Islet of Langerhans (tissue), 1 donor: ENCODE measurements at regions not wholly inside any gene's neighbourhood (a gene's known extent, or its start where the extent isn't known, plus 50 kb on each side); places are given as distances from the start of the nearest gene placed in this dataset.

Source experiments
- FAIRE-seq: peaks from one replicate; lab custom pipeline; 2011; peaks lifted over from hg19 to GRCh38; lab: Jason Lieb, UNC

- FAIRE-seq = no peak
Measured at GRCh38 chr2:144333143-144333555, 186.8 kb downstream of the ZEB2 start.

GRCh38 chr2:144332356-144333142 lies 187.4 kb downstream of the ZEB2 start:
- no peak for FAIRE-seq

- no peak for FAIRE-seq
Measured at GRCh38 chr2:144331674-144332355, 188.1 kb downstream of the ZEB2 start.

GRCh38 chr2:144330951-144331673 lies 188.8 kb downstream of the ZEB2 start:
- no peak for FAIRE-seq

- no peak for FAIRE-seq
Measured at GRCh38 chr2:144329472-144329871, 190.4 kb downstream of the ZEB2 start.

GRCh38 chr2:144328938-144329337 lies 191.0 kb downstream of the ZEB2 start:
- FAIRE-seq = no peak

- FAIRE-seq = no peak
Measured at GRCh38 chr2:144326825-144327224, 193.1 kb downstream of the ZEB2 start.

GRCh38 chr2:144325086-144325485 lies 194.8 kb downstream of the ZEB2 start:
- no peak for FAIRE-seq

GRCh38 chr2:144324446-144325045 lies 195.4 kb downstream of the ZEB2 start:
- no peak for FAIRE-seq

GRCh38 chr2:144323946-144324345 lies 196.0 kb downstream of the ZEB2 start:
- peak; percentile 64 for FAIRE-seq

- FAIRE-seq = no peak
Measured at GRCh38 chr2:144322379-144322778, 197.5 kb downstream of the ZEB2 start.

- no peak for FAIRE-seq
Measured at GRCh38 chr2:144320491-144320890, 199.4 kb downstream of the ZEB2 start.

GRCh38 chr2:144317071-144317738 lies 202.7 kb downstream of the ZEB2 start:
- FAIRE-seq = no peak

- FAIRE-seq = no peak
Measured at GRCh38 chr2:144310889-144311608, 208.9 kb downstream of the ZEB2 start.

- FAIRE-seq = no peak
Measured at GRCh38 chr2:144310484-144310883, 209.4 kb downstream of the ZEB2 start.

- no peak for FAIRE-seq
Measured at GRCh38 chr2:144307711-144308110, 212.2 kb downstream of the ZEB2 start.

- FAIRE-seq = no peak
Measured at GRCh38 chr2:144304202-144304601, 215.7 kb downstream of the ZEB2 start.

- FAIRE-seq = no peak
Measured at GRCh38 chr2:144300632-144301031, 219.3 kb downstream of the ZEB2 start.

- no peak for FAIRE-seq
Measured at GRCh38 chr2:144290276-144290675, 229.6 kb downstream of the ZEB2 start.

- FAIRE-seq = no peak
Measured at GRCh38 chr2:144288438-144288837, 231.5 kb downstream of the ZEB2 start.

- FAIRE-seq = no peak
Measured at GRCh38 chr2:144285324-144285723, 234.6 kb downstream of the ZEB2 start.
